NCI-H524 treated with DMSO at 0.1 percent for 48 hours (cell line): ENCODE measurements at regions not wholly inside any gene's neighbourhood (a gene's known extent, or its start where the extent isn't known, plus 50 kb on each side); places are given as distances from the start of the nearest gene placed in this dataset.
"Not testable (repeated sequence)": the region's sequence is repeated elsewhere in the genome, so short reads cannot be mapped to it uniquely, and the experiment has no call there.

Source experiments
- DNase-seq: peaks from one replicate; lab custom pipeline; 2025; lab: John Stamatoyannopoulos, UW

GRCh38 chr6:21710216-21710615, 116.7 kb downstream of the SOX4 start:
- no peak for DNase-seq

GRCh38 chr6:21710908-21711627, 117.5 kb downstream of the SOX4 start:
- DNase-seq: no peak

- no peak for DNase-seq
Observed at GRCh38 chr6:21712213-21712612, 118.7 kb downstream of the SOX4 start.

GRCh38 chr6:21713481-21713880, 119.9 kb downstream of the SOX4 start:
- no peak for DNase-seq

GRCh38 chr6:21715180-21715579, 121.6 kb downstream of the SOX4 start:
- no peak for DNase-seq

GRCh38 chr6:21722510-21722909, 129.0 kb downstream of the SOX4 start:
- no peak for DNase-seq

- no peak for DNase-seq
Observed at GRCh38 chr6:21726676-21727075, 133.1 kb downstream of the SOX4 start.

- DNase-seq: no peak
Observed at GRCh38 chr6:21728141-21728540, 134.6 kb downstream of the SOX4 start.

GRCh38 chr6:21729431-21729830, 135.9 kb downstream of the SOX4 start:
- DNase-seq: no peak

- no peak for DNase-seq
Observed at GRCh38 chr6:21730533-21730932, 137.0 kb downstream of the SOX4 start.

- DNase-seq: no peak
Observed at GRCh38 chr6:21731411-21732031, 138.0 kb downstream of the SOX4 start.

- DNase-seq: not testable (repeated sequence)
Observed at GRCh38 chr6:21732032-21732730, 138.6 kb downstream of the SOX4 start.

- no peak for DNase-seq
Observed at GRCh38 chr6:21732731-21733130, 139.2 kb downstream of the SOX4 start.

- DNase-seq: no peak
Observed at GRCh38 chr6:21733311-21733710, 139.8 kb downstream of the SOX4 start.

- no peak for DNase-seq
Observed at GRCh38 chr6:21734204-21734603, 140.7 kb downstream of the SOX4 start.

- no peak for DNase-seq
Observed at GRCh38 chr6:21738180-21739094, 144.9 kb downstream of the SOX4 start.

- no peak for DNase-seq
Observed at GRCh38 chr6:21739241-21739640, 145.7 kb downstream of the SOX4 start.

- no peak for DNase-seq
Observed at GRCh38 chr6:21739838-21740237, 146.3 kb downstream of the SOX4 start.

GRCh38 chr6:21740376-21741124, 147.0 kb downstream of the SOX4 start:
- no peak for DNase-seq

- DNase-seq: no peak
Observed at GRCh38 chr6:21741221-21742109, 147.9 kb downstream of the SOX4 start.
